ENCODE measurements at regions not wholly inside any gene's neighbourhood (a gene's known extent, or its start where the extent isn't known, plus 50 kb on each side); places are given as distances from the start of the nearest gene placed in this dataset.
"Not testable (repeated sequence)": the region's sequence is repeated elsewhere in the genome, so short reads cannot be mapped to it uniquely, and the experiment has no call there.

- no peak for DNase-seq
Observed at GRCh38 chr3:69688400-69688799, 50.9 kb upstream of the MITF start.

GRCh38 chr3:69687641-69688040 lies 51.6 kb upstream of the MITF start:
- no peak for DNase-seq

- DNase-seq: no peak
Observed at GRCh38 chr3:69686056-69686455, 53.2 kb upstream of the MITF start.

- no peak for DNase-seq
Observed at GRCh38 chr3:69684309-69684961, 54.8 kb upstream of the MITF start.

GRCh38 chr3:69683082-69683806 lies 56.0 kb upstream of the MITF start:
- DNase-seq: no peak

- DNase-seq: not testable (repeated sequence)
Observed at GRCh38 chr3:69677456-69677855, 61.8 kb upstream of the MITF start.

- no peak for DNase-seq
Observed at GRCh38 chr3:69675786-69676530, 63.3 kb upstream of the MITF start.

- DNase-seq: no peak
Observed at GRCh38 chr3:69674752-69675151, 64.5 kb upstream of the MITF start.

GRCh38 chr3:69671082-69671952 lies 67.9 kb upstream of the MITF start:
- no peak for DNase-seq

- no peak for DNase-seq
Observed at GRCh38 chr3:69669070-69669469, 70.2 kb upstream of the MITF start.

GRCh38 chr3:69665026-69665737 lies 74.1 kb upstream of the MITF start:
- DNase-seq: no peak

GRCh38 chr3:69660631-69661030 lies 78.6 kb upstream of the MITF start:
- DNase-seq: no peak

GRCh38 chr3:69659180-69659910 lies 79.9 kb upstream of the MITF start:
- DNase-seq: no peak

GRCh38 chr3:69658514-69659140 lies 80.6 kb upstream of the MITF start:
- DNase-seq: no peak

- DNase-seq: not testable (repeated sequence)
Observed at GRCh38 chr3:69657030-69657429, 82.2 kb upstream of the MITF start.

- no peak for DNase-seq
Observed at GRCh38 chr3:69651765-69652164, 87.5 kb upstream of the MITF start.

- DNase-seq: no peak
Observed at GRCh38 chr3:69650066-69650419, 89.2 kb upstream of the MITF start.

GRCh38 chr3:69649120-69650065 lies 89.9 kb upstream of the MITF start:
- no peak for DNase-seq

- no peak for DNase-seq
Observed at GRCh38 chr3:69648126-69648525, 91.1 kb upstream of the MITF start.

GRCh38 chr3:69647511-69648110 lies 91.7 kb upstream of the MITF start:
- no peak for DNase-seq
